ENCODE measurements at regions not wholly inside any gene's neighbourhood (a gene's known extent, or its start where the extent isn't known, plus 50 kb on each side); places are given as distances from the start of the nearest gene placed in this dataset.

GRCh38 chr2:217749008-217749407, 253.8 kb downstream of the TNS1 start:
- intact Hi-C loops (cut with DNase I; ENCODE audit: low total_unique reads): no loop called here
- Histone ChIP-seq H3K27me3 (no peaks in the 10 kb centered on the region), H3K4me1 (no peaks in the 10 kb centered on the region), H3K36me3 (no peaks in the 10 kb centered on the region), H3K27ac (no peak overlapping the region), H3K9me3 (no peaks in the 10 kb centered on the region), H3K4me3 (no peak overlapping the region)
- no peak for DNase-seq (ENCODE audit: low spot score in 2 of 2)
- TF ChIP-seq POLR2AphosphoS5 (IDR thresholded peaks at IDR 0.05) (no peak), CTCF (IDR thresholded peaks at IDR 0.05) (no peak), POLR2A (IDR thresholded peaks at IDR 0.05) (no peak)

DNA sequence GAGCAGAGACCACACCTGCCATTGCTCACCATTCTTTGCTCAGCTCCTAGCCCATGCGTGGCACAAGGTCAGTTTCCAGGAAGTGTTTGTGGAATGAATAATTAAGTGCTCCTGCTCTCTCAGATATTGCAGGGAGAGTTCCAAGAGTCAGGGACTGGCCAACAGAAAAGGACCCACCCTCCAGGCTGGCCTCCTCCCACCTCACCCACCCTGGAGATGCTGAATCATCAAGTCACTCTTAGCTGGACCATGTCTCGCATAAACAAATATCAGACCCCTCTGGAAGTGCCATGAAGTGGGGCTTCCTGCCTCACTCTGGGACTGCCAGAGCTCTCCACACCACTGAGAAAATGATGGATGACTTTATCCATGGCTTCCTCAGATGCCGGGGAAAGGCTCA, 256.0 kb downstream of the TNS1 start:
- no peak overlapping the region for H3K27ac ChIP-seq
- no peaks in the 10 kb centered on the region for H3K36me3 ChIP-seq
- TF ChIP-seq POLR2A (IDR thresholded peaks at IDR 0.05) (no peak), POLR2AphosphoS5 (IDR thresholded peaks at IDR 0.05) (no peak), CTCF (IDR thresholded peaks at IDR 0.05) (no peak)
- H3K9me3 ChIP-seq: no peaks in the 10 kb centered on the region
- intact Hi-C loops (cut with DNase I; ENCODE audit: low total_unique reads): no loop called here
- no peak overlapping the region for H3K4me3 ChIP-seq
- no peaks in the 10 kb centered on the region for H3K27me3 ChIP-seq
- DNase-seq (ENCODE audit: low spot score in 2 of 2): no peak
- H3K4me1 ChIP-seq: no peaks in the 10 kb centered on the region

- TF ChIP-seq CTCF (IDR thresholded peaks at IDR 0.05): no peak
- H3K4me3 ChIP-seq: no peak overlapping the region
- no peak overlapping the region for H3K27ac ChIP-seq
- intact Hi-C loops (cut with DNase I; ENCODE audit: low total_unique reads): no loop called here
- no peak for DNase-seq (ENCODE audit: low spot score in 2 of 2)
- no peaks in the 10 kb centered on the region for H3K9me3 ChIP-seq
- no peaks in the 10 kb centered on the region for H3K36me3 ChIP-seq
- no peaks in the 10 kb centered on the region for H3K4me1 ChIP-seq
- no peaks in the 10 kb centered on the region for H3K27me3 ChIP-seq
These were observed 258.6 kb downstream of the TNS1 start for GRCh38 chr2:217743966-217744761.

- no peak for TF ChIP-seq CTCF (IDR thresholded peaks at IDR 0.05)
- TF ChIP-seq POLR2A (IDR thresholded peaks at IDR 0.05): no peak
- TF ChIP-seq POLR2AphosphoS5 (IDR thresholded peaks at IDR 0.05): no peak
- H3K9me3 ChIP-seq: no peaks in the 10 kb centered on the region
- H3K4me1 ChIP-seq: no peaks in the 10 kb centered on the region
- intact Hi-C loops (cut with DNase I; ENCODE audit: low total_unique reads): no loop called here
- no peak overlapping the region for H3K4me3 ChIP-seq
- H3K36me3 ChIP-seq: no peaks in the 10 kb centered on the region
- H3K27ac ChIP-seq: no peak overlapping the region
- H3K27me3 ChIP-seq: no peaks in the 10 kb centered on the region
- DNase-seq (ENCODE audit: low spot score in 2 of 2): no peak
These were observed 259.4 kb downstream of the TNS1 start for GRCh38 chr2:217743407-217743806.

DNA sequence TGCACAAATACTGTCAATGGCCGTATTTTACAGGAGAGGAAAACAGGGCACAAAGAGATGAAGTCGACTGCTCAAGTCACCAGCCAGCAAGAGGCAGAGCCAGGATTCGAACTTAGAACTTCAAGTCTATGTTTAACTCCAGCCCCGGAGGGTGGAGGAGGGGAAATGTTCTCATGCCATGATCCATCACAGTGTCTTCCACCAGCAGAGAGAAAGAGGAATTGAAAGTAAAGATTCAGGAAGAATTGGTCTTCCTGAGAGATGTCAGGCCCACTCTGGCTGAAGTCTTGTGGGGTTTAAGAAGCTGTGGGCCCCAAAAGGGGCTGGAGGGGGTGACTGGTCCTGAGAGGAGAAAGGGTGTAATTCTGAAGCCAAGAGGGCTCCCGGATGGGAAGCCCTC, 260.0 kb downstream of the TNS1 start:
- Histone ChIP-seq H3K9me3 (no peaks in the 10 kb centered on the region), H3K27ac (no peak overlapping the region), H3K4me1 (no peaks in the 10 kb centered on the region), H3K36me3 (no peaks in the 10 kb centered on the region), H3K27me3 (no peaks in the 10 kb centered on the region), H3K4me3 (no peak overlapping the region)
- DNase-seq (ENCODE audit: low spot score in 2 of 2): no peak
- TF ChIP-seq POLR2AphosphoS5 (IDR thresholded peaks at IDR 0.05) (no peak), CTCF (IDR thresholded peaks at IDR 0.05) (no peak), POLR2A (IDR thresholded peaks at IDR 0.05) (no peak)
- intact Hi-C loops (cut with DNase I; ENCODE audit: low total_unique reads): no loop called here
